Activated T-cell treated with anti-CD3 and anti-CD28 coated beads, Interleukin-2, amount 50 U/mL, for 72 hours (primary cell): ENCODE measurements at regions not wholly inside any gene's neighbourhood (a gene's known extent, or its start where the extent isn't known, plus 50 kb on each side); places are given as distances from the start of the nearest gene placed in this dataset.
"Not testable (repeated sequence)": the region's sequence is repeated elsewhere in the genome, so short reads cannot be mapped to it uniquely, and the experiment has no call there.

ENCODE experiments used
- ATAC-seq, 2 donors: fragments of 150-1000 bp; cut with Tn5 transposase; replicated peaks in 1 of 2; 2 replicates each; pipeline ENCODE4 v1.10.0; 2021; ENCODE audit warnings: moderate library complexity in 2 of 2, mild to moderate bottlenecking in 1 of 2
- DNase-seq, 2 donors: peaks; one replicate each; pipeline ENCODE4 v3.0.0; 2021 to 2022; ENCODE audit warnings: mixed read lengths in 1 of 2
- H3K27ac Mint-ChIP-seq: one replicate; pipeline ENCODE4 v1.8.0; 2022; ENCODE audit warnings: mild to moderate bottlenecking, moderate library complexity, mixed read lengths
- H3K27me3 Mint-ChIP-seq: one replicate; pipeline ENCODE4 v1.8.0; 2022; ENCODE audit warnings: low read depth, mixed read lengths
- H3K36me3 Mint-ChIP-seq, 2 donors: one replicate each; pipeline ENCODE4 v1.8.0; 2022; ENCODE audit warnings: mixed read lengths in 2 of 2, mild to moderate bottlenecking in 1 of 2; ENCODE audit not compliant: insufficient read depth in 2 of 2
- H3K4me1 Mint-ChIP-seq: one replicate; pipeline ENCODE4 v1.8.0; 2022; ENCODE audit warnings: low read depth, mixed read lengths
- H3K4me3 Mint-ChIP-seq, 2 donors: one replicate each; pipeline ENCODE4 v1.8.0; 2022; ENCODE audit warnings: mild to moderate bottlenecking in 2 of 2, mixed read lengths in 2 of 2, moderate library complexity in 2 of 2
- H3K9me3 Mint-ChIP-seq, 2 donors: one replicate each; pipeline ENCODE4 v1.8.0; 2022; ENCODE audit warnings: mixed read lengths in 2 of 2

- no peak overlapping the region for H3K27ac Mint-ChIP-seq
- no peaks in the 10 kb centered on the region for H3K27me3 Mint-ChIP-seq
- no peaks in the 10 kb centered on the region for H3K9me3 Mint-ChIP-seq
- H3K4me1 Mint-ChIP-seq = no peaks in the 10 kb centered on the region
- no peak overlapping the region for H3K4me3 Mint-ChIP-seq
- no peaks in the 10 kb centered on the region for H3K36me3 Mint-ChIP-seq
- no peak for ATAC-seq
- no peak for DNase-seq
These were observed 542.1 kb downstream of the COL11A1 start for GRCh38 chr1:102566182-102566581.

- DNase-seq = no peak
- H3K36me3 Mint-ChIP-seq = no peaks in the 10 kb centered on the region
- H3K4me1 Mint-ChIP-seq = no peaks in the 10 kb centered on the region
- no peak overlapping the region for H3K4me3 Mint-ChIP-seq
- peaks cover 2 to 5% of the 10 kb centered on the region in 2 donors for H3K9me3 Mint-ChIP-seq
- no peaks in the 10 kb centered on the region for H3K27me3 Mint-ChIP-seq
- ATAC-seq = no peak
- no peak overlapping the region for H3K27ac Mint-ChIP-seq
These were observed 545.9 kb downstream of the COL11A1 start for GRCh38 chr1:102562380-102562779.

DNA sequence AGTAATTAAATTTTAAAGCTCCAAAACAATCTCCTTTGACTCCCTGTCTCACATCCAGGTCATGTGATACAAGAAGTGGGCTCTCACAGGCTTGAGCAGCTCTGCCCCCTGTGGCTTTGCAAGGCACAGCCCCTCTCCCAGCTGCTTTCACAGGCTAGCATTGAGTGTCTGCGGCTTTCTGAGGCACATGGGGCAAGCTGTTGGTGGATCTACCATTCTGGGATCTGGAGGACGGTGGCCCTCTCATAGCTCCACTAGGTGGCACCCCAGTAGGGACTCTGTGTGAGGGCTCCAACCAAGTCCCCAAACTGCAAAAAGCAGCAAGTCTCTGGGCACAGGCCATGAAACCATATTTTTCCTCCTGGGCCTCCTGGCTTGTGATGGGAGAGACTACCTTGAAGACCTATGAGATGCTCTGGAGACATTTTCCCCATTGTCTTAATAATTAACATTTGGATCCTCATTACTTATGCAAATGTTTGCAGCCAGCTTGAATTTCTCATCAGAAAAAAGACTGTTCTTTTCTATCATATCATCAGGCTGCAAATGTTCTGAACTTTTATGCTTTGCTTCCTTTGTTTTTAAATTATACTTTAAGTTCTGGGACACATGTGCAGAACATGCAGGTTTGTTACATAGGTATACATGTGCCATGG, 554.1 kb upstream of the OLFM3 start:
- peaks cover 5 to 11% of the 10 kb centered on the region in 2 donors for H3K9me3 Mint-ChIP-seq
- DNase-seq (peak; percentile 3), ATAC-seq (no peak)
- no peaks in the 10 kb centered on the region for H3K27me3 Mint-ChIP-seq
- no peak overlapping the region for H3K4me3 Mint-ChIP-seq
- H3K36me3 Mint-ChIP-seq = no peaks in the 10 kb centered on the region
- H3K27ac Mint-ChIP-seq = no peak overlapping the region
- no peaks in the 10 kb centered on the region for H3K4me1 Mint-ChIP-seq

GRCh38 chr1:102546251-102546650, 549.5 kb upstream of the OLFM3 start:
- Mint-ChIP-seq H3K4me3 (no peak overlapping the region), H3K9me3 (no peaks in the 10 kb centered on the region), H3K27ac (no peak overlapping the region), H3K4me1 (no peaks in the 10 kb centered on the region), H3K27me3 (no peaks in the 10 kb centered on the region), H3K36me3 (no peaks in the 10 kb centered on the region)
- no peak for ATAC-seq
- DNase-seq = no peak

DNA sequence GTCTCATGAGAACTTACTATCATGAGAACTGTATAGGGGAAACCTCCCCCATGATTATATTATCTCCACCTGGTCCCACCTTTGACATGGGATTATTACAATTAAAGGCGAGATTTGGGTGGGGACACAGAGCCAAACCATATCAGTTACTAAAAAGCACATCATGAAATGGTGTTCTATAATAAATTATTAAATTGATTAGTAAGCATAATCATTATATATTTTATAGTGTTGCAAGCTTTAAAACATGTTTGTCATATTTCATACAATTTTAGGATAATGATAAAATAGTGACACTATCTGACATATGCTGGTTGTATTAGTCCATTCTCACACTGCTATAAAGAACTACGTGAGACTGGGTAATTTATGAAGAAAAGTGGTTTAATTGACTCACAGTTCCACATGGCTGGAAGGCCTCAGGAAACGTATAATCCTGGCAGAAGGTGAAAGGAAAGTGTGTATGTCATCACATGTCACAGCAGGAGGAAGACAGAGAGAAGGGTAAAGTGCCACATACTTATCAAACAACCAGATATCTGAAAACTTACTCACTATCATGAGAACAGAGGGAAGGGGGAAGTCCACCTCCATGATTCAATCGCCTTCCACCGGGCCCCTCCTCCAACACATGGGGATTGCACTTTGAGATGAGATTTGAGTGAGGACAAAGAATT, 539.2 kb upstream of the OLFM3 start:
- Mint-ChIP-seq H3K4me1 (no peaks in the 10 kb centered on the region), H3K27me3 (no peaks in the 10 kb centered on the region), H3K27ac (no peak overlapping the region), H3K36me3 (no peaks in the 10 kb centered on the region), H3K9me3 (peaks cover 4 to 7% of the 10 kb centered on the region in 2 donors), H3K4me3 (no peak overlapping the region)
- ATAC-seq (no peak), DNase-seq (no peak)

DNA sequence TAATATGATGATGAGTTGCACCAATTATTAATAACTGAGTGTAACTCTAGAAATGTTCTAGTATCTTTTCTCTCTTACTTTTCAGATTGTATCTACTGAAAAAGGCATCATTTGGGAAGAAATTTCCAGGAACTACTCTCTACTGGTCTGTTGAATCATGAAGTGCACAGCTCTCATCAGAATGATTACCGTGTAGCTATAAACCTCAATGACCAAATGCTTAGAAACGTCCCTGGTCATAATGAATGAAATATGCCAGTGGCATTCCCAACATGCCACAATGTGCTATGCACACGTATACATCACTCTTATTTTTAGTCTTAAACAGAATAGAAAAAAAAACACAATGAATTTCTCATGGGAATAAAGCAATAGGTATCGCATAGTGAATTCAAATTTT, 534.3 kb upstream of the OLFM3 start:
- H3K36me3 Mint-ChIP-seq = no peaks in the 10 kb centered on the region
- no peaks in the 10 kb centered on the region for H3K27me3 Mint-ChIP-seq
- no peak overlapping the region for H3K27ac Mint-ChIP-seq
- no peak overlapping the region for H3K4me3 Mint-ChIP-seq
- peaks cover 3 to 4% of the 10 kb centered on the region in 2 donors for H3K9me3 Mint-ChIP-seq
- no peaks in the 10 kb centered on the region for H3K4me1 Mint-ChIP-seq
- DNase-seq (no peak), ATAC-seq (no peak)

DNA sequence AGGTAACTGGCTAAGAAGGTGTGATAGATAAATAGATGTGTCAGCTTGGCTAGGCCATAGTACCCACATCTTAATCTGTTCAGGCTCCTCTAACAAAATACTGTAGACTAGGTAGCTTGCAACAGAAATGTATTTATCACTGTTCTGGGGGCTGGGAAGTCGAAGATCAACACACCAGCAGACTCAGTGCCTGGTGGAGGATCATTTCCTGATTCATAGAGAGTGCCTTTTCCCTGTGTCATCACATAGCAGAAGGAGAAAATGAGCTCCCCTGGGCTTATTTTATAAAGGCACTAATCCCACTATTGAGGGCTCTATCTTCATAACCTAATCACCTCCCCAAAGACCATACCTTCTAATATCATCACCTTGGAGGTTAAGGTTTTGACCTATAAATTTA, 532.7 kb upstream of the OLFM3 start:
- H3K4me3 Mint-ChIP-seq = no peak overlapping the region
- H3K27ac Mint-ChIP-seq = no peak overlapping the region
- peaks cover 5 to 6% of the 10 kb centered on the region in 2 donors for H3K9me3 Mint-ChIP-seq
- no peak for ATAC-seq
- no peak for DNase-seq
- H3K36me3 Mint-ChIP-seq = no peaks in the 10 kb centered on the region
- H3K4me1 Mint-ChIP-seq = no peaks in the 10 kb centered on the region
- H3K27me3 Mint-ChIP-seq = no peaks in the 10 kb centered on the region

- Mint-ChIP-seq H3K27ac (no peak overlapping the region), H3K4me3 (no peak overlapping the region), H3K9me3 (peaks cover 9 to 13% of the 10 kb centered on the region in 2 donors), H3K36me3 (no peaks in the 10 kb centered on the region), H3K27me3 (no peaks in the 10 kb centered on the region), H3K4me1 (no peaks in the 10 kb centered on the region)
- no peak for ATAC-seq
- DNase-seq = no peak
These were observed 504.0 kb upstream of the OLFM3 start for GRCh38 chr1:102500758-102501157.

- no peak for ATAC-seq
- Mint-ChIP-seq H3K9me3 (peaks cover 10 to 12% of the 10 kb centered on the region in 2 donors), H3K36me3 (no peaks in the 10 kb centered on the region), H3K4me1 (no peaks in the 10 kb centered on the region), H3K4me3 (no peak overlapping the region), H3K27me3 (no peaks in the 10 kb centered on the region), H3K27ac (no peak overlapping the region)
- DNase-seq = no peak
These were observed 502.2 kb upstream of the OLFM3 start for GRCh38 chr1:102498929-102499328.

GRCh38 chr1:102497810-102498209, 501.1 kb upstream of the OLFM3 start:
- not testable (repeated sequence) for H3K4me1 Mint-ChIP-seq, ATAC-seq, DNase-seq, H3K27ac Mint-ChIP-seq, H3K36me3 Mint-ChIP-seq, H3K27me3 Mint-ChIP-seq, H3K4me3 Mint-ChIP-seq
- H3K9me3 Mint-ChIP-seq = peaks cover 10% of the 10 kb centered on the region in 2 donors

- DNase-seq = no peak
- no peak overlapping the region for H3K27ac Mint-ChIP-seq
These were observed 475.8 kb upstream of the OLFM3 start for GRCh38 chr1:102472520-102472919.

DNA sequence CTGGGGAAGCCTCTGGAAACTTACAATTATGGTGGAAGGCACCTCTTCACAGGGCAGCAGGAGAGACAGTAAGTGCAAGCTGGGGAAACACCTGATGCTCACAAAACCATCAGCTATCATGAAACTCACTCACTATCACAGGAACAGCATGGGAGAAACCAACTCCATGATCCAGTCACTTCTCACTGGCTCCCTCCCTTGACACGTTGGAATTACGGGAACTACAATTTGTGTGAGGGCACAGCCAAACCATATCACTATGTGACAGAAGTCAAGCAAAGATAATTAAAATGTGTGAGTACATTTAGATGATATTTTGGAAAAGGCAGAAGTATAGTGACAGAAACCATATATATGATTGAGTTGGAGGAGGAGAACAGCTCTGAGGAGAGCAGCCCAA, 474.0 kb upstream of the OLFM3 start:
- Mint-ChIP-seq H3K27ac (no peak overlapping the region), H3K4me3 (no peak overlapping the region), H3K27me3 (no peaks in the 10 kb centered on the region), H3K9me3 (peaks cover 0 to 1% of the 10 kb centered on the region in 2 donors), H3K4me1 (no peaks in the 10 kb centered on the region), H3K36me3 (no peaks in the 10 kb centered on the region)
- DNase-seq (no peak), ATAC-seq (no peak)

More at GRCh38 chr1:102472520-102472919, 475.8 kb upstream of the OLFM3 start:
- no peaks in the 10 kb centered on the region for H3K4me1 Mint-ChIP-seq
- H3K9me3 Mint-ChIP-seq = peaks cover 0 to 1% of the 10 kb centered on the region in 2 donors
- no peaks in the 10 kb centered on the region for H3K27me3 Mint-ChIP-seq
- no peak for ATAC-seq
- no peaks in the 10 kb centered on the region for H3K36me3 Mint-ChIP-seq
- H3K4me3 Mint-ChIP-seq = no peak overlapping the region

DNA sequence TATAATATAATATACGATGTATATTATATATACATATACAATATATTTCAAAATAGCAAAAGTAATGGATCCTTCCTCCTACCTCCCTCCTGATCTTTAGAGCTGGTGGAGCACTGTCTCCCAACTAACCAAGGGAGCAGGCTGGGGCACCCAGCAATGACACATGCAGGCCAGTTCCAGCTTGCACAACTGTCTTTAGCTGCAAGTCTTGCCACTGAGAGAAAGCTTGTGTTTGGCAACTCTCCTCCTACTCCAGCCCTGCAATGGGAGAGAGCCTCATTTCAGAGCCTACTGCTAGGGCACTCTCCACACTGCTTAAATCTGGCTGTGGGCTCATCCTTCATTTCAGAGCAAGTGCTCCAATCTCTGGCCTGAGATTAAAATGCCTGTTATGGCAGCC, 469.8 kb upstream of the OLFM3 start:
- no peak overlapping the region for H3K4me3 Mint-ChIP-seq
- H3K27me3 Mint-ChIP-seq = no peaks in the 10 kb centered on the region
- H3K4me1 Mint-ChIP-seq = no peaks in the 10 kb centered on the region
- no peak for DNase-seq
- peaks cover 0 to 1% of the 10 kb centered on the region in 2 donors for H3K9me3 Mint-ChIP-seq
- no peak for ATAC-seq
- no peaks in the 10 kb centered on the region for H3K36me3 Mint-ChIP-seq
- H3K27ac Mint-ChIP-seq = no peak overlapping the region

DNA sequence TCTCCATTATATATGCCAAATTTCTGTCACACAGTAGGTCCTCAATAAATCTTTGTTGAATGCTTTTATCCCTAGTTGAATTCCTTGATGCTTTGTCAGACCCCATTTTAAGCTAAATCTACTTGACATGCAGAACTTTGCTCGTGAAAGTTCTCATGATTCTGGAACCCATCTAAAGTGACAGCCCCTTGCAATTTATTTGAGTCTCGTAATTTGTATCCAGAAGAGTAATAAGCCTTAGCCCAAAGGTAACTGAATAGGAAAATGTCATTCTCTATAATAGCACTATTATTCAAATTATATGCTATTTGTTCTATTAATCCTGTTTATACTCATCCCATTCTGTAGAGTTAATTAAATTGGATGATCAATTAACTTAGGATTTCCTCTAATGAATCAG, 466.6 kb upstream of the OLFM3 start:
- H3K4me3 Mint-ChIP-seq = no peak overlapping the region
- H3K9me3 Mint-ChIP-seq = peaks cover 1% of the 10 kb centered on the region in 2 donors
- H3K36me3 Mint-ChIP-seq = no peaks in the 10 kb centered on the region
- H3K4me1 Mint-ChIP-seq = no peaks in the 10 kb centered on the region
- no peak overlapping the region for H3K27ac Mint-ChIP-seq
- ATAC-seq (no peak), DNase-seq (no peak)
- H3K27me3 Mint-ChIP-seq = no peaks in the 10 kb centered on the region
